ENCODE measurements at regions not wholly inside any gene's neighbourhood (a gene's known extent, or its start where the extent isn't known, plus 50 kb on each side); places are given as distances from the start of the nearest gene placed in this dataset.

- no peak overlapping the region for H3K4me3 ChIP-seq (ENCODE audit: low read depth in 1 of 3, low read length in 3 of 3)
- TF ChIP-seq FOXA2 (IDR thresholded peaks at IDR 0.05) (no peak), HNF4A (conservative IDR thresholded peaks at IDR 0.05) (no peak), FOXA1 (IDR thresholded peaks at IDR 0.05) (no peak), ATF3 (IDR thresholded peaks at IDR 0.05) (no peak), MAX (IDR thresholded peaks at IDR 0.05) (no peak), REST (IDR thresholded peaks at IDR 0.05) (no peak), NR2F2 (IDR thresholded peaks at IDR 0.05) (no peak), ZBTB33 (IDR thresholded peaks at IDR 0.05) (no peak), RAD21 (IDR thresholded peaks at IDR 0.05) (no peak), YY1 (IDR thresholded peaks at IDR 0.05) (no peak), TAF1 (conservative IDR thresholded peaks at IDR 0.05) (no peak), RXRA (IDR thresholded peaks at IDR 0.05) (no peak), GABPA (IDR thresholded peaks at IDR 0.05 in 1 of 2, conservative IDR thresholded peaks at IDR 0.05 in 1 of 2) (no peak), SP1 (IDR thresholded peaks at IDR 0.05) (no peak), HNF4G (IDR thresholded peaks at IDR 0.05) (no peak), JUND (IDR thresholded peaks at IDR 0.05) (no peak), EGR1 (IDR thresholded peaks at IDR 0.05; ENCODE audit: low read depth in 2 of 2) (no peak), CTCF (IDR thresholded peaks at IDR 0.05; ENCODE audit: low read depth, low read length, missing input control) (no peak)
- 67% methylated on average over 4 of the region's 4 CpGs for WGBS
- H3K27me3 ChIP-seq (ENCODE audit: control insufficient read depth in 4 of 4, insufficient read depth in 4 of 4, low read length in 3 of 4) = no peaks in the 10 kb centered on the region
- H3K27ac ChIP-seq (ENCODE audit: low read depth in 1 of 2, low read length in 2 of 2) = no peak overlapping the region
- H3K36me3 ChIP-seq (ENCODE audit: control insufficient read depth in 4 of 4, insufficient read depth in 3 of 4, low read depth in 1 of 4, low read length in 3 of 4) = no peaks in the 10 kb centered on the region
- no peaks in the 10 kb centered on the region for H3K4me1 ChIP-seq (ENCODE audit: control insufficient read depth in 4 of 4, insufficient read depth in 4 of 4, low read length in 3 of 4)
- DNase-seq (ENCODE audit: low spot score) = no peak
- no peak overlapping the region for H3K9ac ChIP-seq (ENCODE audit: low read depth in 1 of 2, low read length in 2 of 2)
- H3K9me3 ChIP-seq (ENCODE audit: control insufficient read depth in 4 of 4, low read length in 3 of 4) = peaks cover 0 to 8% (median 3%) of the 10 kb centered on the region in 4 donors
Observed at GRCh38 chr5:71925608-71926091, 181.6 kb upstream of the MAP1B start.
